GM12891 (cell line): ENCODE measurements at regions not wholly inside any gene's neighbourhood (a gene's known extent, or its start where the extent isn't known, plus 50 kb on each side); places are given as distances from the start of the nearest gene placed in this dataset.
"Not testable (repeated sequence)": the region's sequence is repeated elsewhere in the genome, so short reads cannot be mapped to it uniquely, and the experiment has no call there.

Source experiments
- DNase-seq: peaks from one replicate; pipeline ENCODE4 v3.0.0; 2011; ENCODE audit warnings: low spot score; ENCODE audit not compliant: insufficient read length
- FAIRE-seq: peaks from 2 replicates; lab custom pipeline; 2011; peaks lifted over from hg19 to GRCh38; lab: Jason Lieb, UNC
- PAX5 ChIP-seq: IDR thresholded peaks from 2 replicates; pipeline ENCODE4 v1.6.1; 2011; ENCODE audit warnings: low read length, moderate library complexity, mild to moderate bottlenecking; ENCODE audit not compliant: insufficient read depth, severe bottlenecking
- POLR2A ChIP-seq: IDR thresholded peaks from 2 replicates; pipeline ENCODE4 v1.6.1; 2011; ENCODE audit warnings: low read depth, low read length, control low read depth
- POLR2AphosphoS5 ChIP-seq: IDR thresholded peaks from 2 replicates; pipeline ENCODE4 v1.6.1; 2011; ENCODE audit warnings: low read depth, low read length, control low read depth
- POU2F2 ChIP-seq: IDR thresholded peaks from 2 replicates; pipeline ENCODE4 v1.6.1; 2011; ENCODE audit warnings: low read depth, mild to moderate bottlenecking, control low read depth, low read length, moderate library complexity
- SPI1 ChIP-seq: IDR thresholded peaks from 2 replicates; pipeline ENCODE4 v1.6.1; 2011; ENCODE audit warnings: low read depth, low read length, control low read depth
- TAF1 ChIP-seq: IDR thresholded peaks from 2 replicates; pipeline ENCODE4 v1.6.1; 2011; ENCODE audit warnings: low read depth, low read length, control low read depth

- DNase-seq = no peak
- TF ChIP-seq TAF1 = no peak
- TF ChIP-seq POU2F2 = no peak
- TF ChIP-seq SPI1 = no peak
- no peak for TF ChIP-seq PAX5
- no peak for TF ChIP-seq POLR2AphosphoS5
- TF ChIP-seq POLR2A = no peak
- FAIRE-seq = no peak
These were observed 226.0 kb downstream of the KLF6 start for GRCh38 chr10:3559011-3559410.

- not testable (repeated sequence) for DNase-seq, FAIRE-seq
These were observed 228.6 kb downstream of the KLF6 start for GRCh38 chr10:3556191-3557017.

GRCh38 chr10:3554121-3554522, 230.9 kb downstream of the KLF6 start:
- DNase-seq (no peak), FAIRE-seq (no peak)
- no peak for TF ChIP-seq SPI1

GRCh38 chr10:3552281-3552680, 232.7 kb downstream of the KLF6 start:
- DNase-seq = no peak
- no peak for FAIRE-seq
- no peak for TF ChIP-seq PAX5
- no peak for TF ChIP-seq POLR2A
- TF ChIP-seq SPI1 = no peak
- no peak for TF ChIP-seq TAF1
- TF ChIP-seq POLR2AphosphoS5 = no peak
- TF ChIP-seq POU2F2 = no peak

GRCh38 chr10:3551761-3552160, 233.2 kb downstream of the KLF6 start:
- DNase-seq (no peak), FAIRE-seq (no peak)
- TF ChIP-seq PAX5 (no peak), TAF1 (no peak), SPI1 (no peak), POLR2A (no peak), POU2F2 (no peak), POLR2AphosphoS5 (no peak)

- DNase-seq (no peak), FAIRE-seq (no peak)
- TF ChIP-seq SPI1 = no peak
- TF ChIP-seq POU2F2 = peak; percentile 66; the same call in 1 of the 2 replicates
These were observed 235.9 kb downstream of the KLF6 start for GRCh38 chr10:3549118-3549517.

GRCh38 chr10:3548702-3549101, 236.3 kb downstream of the KLF6 start:
- DNase-seq (no peak), FAIRE-seq (no peak)
- TF ChIP-seq PAX5 (no peak), TAF1 (no peak), POLR2AphosphoS5 (no peak), POLR2A (no peak), SPI1 (no peak), POU2F2 (no peak)

- TF ChIP-seq TAF1 = no peak
- TF ChIP-seq SPI1 = no peak
- no peak for TF ChIP-seq POLR2A
- no peak for TF ChIP-seq PAX5
- no peak for TF ChIP-seq POU2F2
- TF ChIP-seq POLR2AphosphoS5 = no peak
- no peak for FAIRE-seq
- DNase-seq = no peak
These were observed 236.9 kb downstream of the KLF6 start for GRCh38 chr10:3548076-3548475.

GRCh38 chr10:3544561-3544960, 240.4 kb downstream of the KLF6 start:
- TF ChIP-seq SPI1 (no peak), TAF1 (no peak), POLR2AphosphoS5 (no peak), POLR2A (no peak), PAX5 (no peak), POU2F2 (no peak)
- DNase-seq (no peak), FAIRE-seq (no peak)

GRCh38 chr10:3542185-3542611, 242.8 kb downstream of the KLF6 start:
- DNase-seq (no peak), FAIRE-seq (no peak)
- TF ChIP-seq SPI1 (no peak), TAF1 (no peak), POU2F2 (no peak), PAX5 (no peak)
